ENCODE measurements at regions not wholly inside any gene's neighbourhood (a gene's known extent, or its start where the extent isn't known, plus 50 kb on each side); places are given as distances from the start of the nearest gene placed in this dataset.

DNA sequence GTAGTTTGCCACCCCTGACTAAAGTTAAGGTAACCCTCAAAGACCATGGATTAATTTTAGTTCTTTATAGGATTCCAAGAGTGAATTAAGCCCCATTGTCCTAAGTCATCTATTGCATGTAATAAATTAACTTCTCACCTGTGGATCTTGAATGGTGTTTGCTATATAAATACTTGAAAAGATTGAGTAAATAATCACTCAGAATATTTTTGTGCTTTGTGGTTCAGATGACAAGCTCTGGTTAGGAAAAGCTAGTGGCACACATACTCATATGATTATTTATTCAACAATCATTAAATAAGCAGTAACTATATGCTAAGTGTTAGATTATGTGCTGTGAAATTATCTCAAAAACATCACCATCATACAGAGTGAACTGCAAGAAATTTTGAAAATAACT is 203.2 kb downstream of the OGFRL1 start:
- no peaks in the 10 kb centered on the region for H3K9me2 ChIP-seq (replicated peaks; ENCODE audit: low read depth, low read length)
- H4K20me1 ChIP-seq (ENCODE audit: insufficient read depth, low read length, poor library complexity, severe bottlenecking), result no peaks in the 10 kb centered on the region
- TF ChIP-seq EZH2phosphoT487 (IDR thresholded peaks at IDR 0.05; ENCODE audit: borderline replicate concordance), result no peak
- TF ChIP-seq, protein P1, sequence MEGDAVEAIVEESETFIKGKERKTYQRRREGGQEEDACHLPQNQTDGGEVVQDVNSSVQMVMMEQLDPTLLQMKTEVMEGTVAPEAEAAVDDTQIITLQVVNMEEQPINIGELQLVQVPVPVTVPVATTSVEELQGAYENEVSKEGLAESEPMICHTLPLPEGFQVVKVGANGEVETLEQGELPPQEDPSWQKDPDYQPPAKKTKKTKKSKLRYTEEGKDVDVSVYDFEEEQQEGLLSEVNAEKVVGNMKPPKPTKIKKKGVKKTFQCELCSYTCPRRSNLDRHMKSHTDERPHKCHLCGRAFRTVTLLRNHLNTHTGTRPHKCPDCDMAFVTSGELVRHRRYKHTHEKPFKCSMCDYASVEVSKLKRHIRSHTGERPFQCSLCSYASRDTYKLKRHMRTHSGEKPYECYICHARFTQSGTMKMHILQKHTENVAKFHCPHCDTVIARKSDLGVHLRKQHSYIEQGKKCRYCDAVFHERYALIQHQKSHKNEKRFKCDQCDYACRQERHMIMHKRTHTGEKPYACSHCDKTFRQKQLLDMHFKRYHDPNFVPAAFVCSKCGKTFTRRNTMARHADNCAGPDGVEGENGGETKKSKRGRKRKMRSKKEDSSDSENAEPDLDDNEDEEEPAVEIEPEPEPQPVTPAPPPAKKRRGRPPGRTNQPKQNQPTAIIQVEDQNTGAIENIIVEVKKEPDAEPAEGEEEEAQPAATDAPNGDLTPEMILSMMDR (conservative IDR thresholded peaks at IDR 0.05; ENCODE audit: low read length), result no peak
- H2AFZ ChIP-seq (ENCODE audit: low read length), result no peak overlapping the region
- peaks cover 10% of the 10 kb centered on the region for H3K4me1 ChIP-seq (ENCODE audit: insufficient read depth, low read length, poor library complexity, severe bottlenecking)
- H3K4me2 ChIP-seq (ENCODE audit: low read depth, low read length, poor library complexity, severe bottlenecking), result no peak overlapping the region
- no peaks in the 10 kb centered on the region for H3K36me3 ChIP-seq (ENCODE audit: insufficient read depth, low read length)
- H3K9me3 ChIP-seq (ENCODE audit: insufficient read depth, low read depth, low read length), result no peaks in the 10 kb centered on the region
- no peak overlapping the region for H3K4me3 ChIP-seq (ENCODE audit: low read length, poor library complexity, severe bottlenecking)
- no peaks in the 10 kb centered on the region for H3K27me3 ChIP-seq (ENCODE audit: insufficient read depth, low read length, poor library complexity, severe bottlenecking)
- H3K79me2 ChIP-seq (ENCODE audit: insufficient read depth, low read length), result no peaks in the 10 kb centered on the region
- no peak overlapping the region for H3K9ac ChIP-seq (ENCODE audit: low read depth, low read length, poor library complexity, severe bottlenecking)
- no peaks in the 10 kb centered on the region for H3F3A ChIP-seq (ENCODE audit: low read depth)

DNA sequence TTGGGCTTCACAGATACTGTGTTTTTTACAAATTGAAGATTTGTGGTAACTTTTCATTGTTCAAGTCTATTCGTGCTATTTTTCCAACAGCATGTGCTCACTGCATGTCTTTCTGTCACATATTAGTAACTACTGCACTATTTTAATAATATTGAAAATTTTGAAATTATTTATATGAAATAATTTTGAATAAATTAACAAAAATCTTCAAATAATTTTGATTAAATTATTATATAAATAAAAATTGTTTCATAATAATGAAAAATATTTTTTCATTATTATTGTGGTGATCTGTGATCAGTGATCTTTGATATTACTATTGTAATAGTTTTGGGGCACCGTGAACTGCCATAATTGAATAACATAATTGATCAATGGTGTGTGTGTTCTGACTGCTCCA is 204.1 kb downstream of the OGFRL1 start:
- Histone ChIP-seq H3K79me2 (ENCODE audit: insufficient read depth, low read length) (no peaks in the 10 kb centered on the region), H3K4me1 (ENCODE audit: insufficient read depth, low read length, poor library complexity, severe bottlenecking) (peaks cover 10% of the 10 kb centered on the region), H3K36me3 (ENCODE audit: insufficient read depth, low read length) (no peaks in the 10 kb centered on the region), H2AFZ (ENCODE audit: low read length) (no peak overlapping the region), H3K9me2 (replicated peaks; ENCODE audit: low read depth, low read length) (no peaks in the 10 kb centered on the region), H3K27me3 (ENCODE audit: insufficient read depth, low read length, poor library complexity, severe bottlenecking) (no peaks in the 10 kb centered on the region), H3K9ac (ENCODE audit: low read depth, low read length, poor library complexity, severe bottlenecking) (no peak overlapping the region), H3K9me3 (ENCODE audit: insufficient read depth, low read depth, low read length) (no peaks in the 10 kb centered on the region), H3K4me3 (ENCODE audit: low read length, poor library complexity, severe bottlenecking) (no peak overlapping the region), H3K4me2 (ENCODE audit: low read depth, low read length, poor library complexity, severe bottlenecking) (no peak overlapping the region), H3F3A (ENCODE audit: low read depth) (no peaks in the 10 kb centered on the region), H4K20me1 (ENCODE audit: insufficient read depth, low read length, poor library complexity, severe bottlenecking) (no peaks in the 10 kb centered on the region)
- TF ChIP-seq EZH2phosphoT487 (IDR thresholded peaks at IDR 0.05; ENCODE audit: borderline replicate concordance), result no peak
- TF ChIP-seq, protein P1 (conservative IDR thresholded peaks at IDR 0.05; ENCODE audit: low read length), result no peak

DNA sequence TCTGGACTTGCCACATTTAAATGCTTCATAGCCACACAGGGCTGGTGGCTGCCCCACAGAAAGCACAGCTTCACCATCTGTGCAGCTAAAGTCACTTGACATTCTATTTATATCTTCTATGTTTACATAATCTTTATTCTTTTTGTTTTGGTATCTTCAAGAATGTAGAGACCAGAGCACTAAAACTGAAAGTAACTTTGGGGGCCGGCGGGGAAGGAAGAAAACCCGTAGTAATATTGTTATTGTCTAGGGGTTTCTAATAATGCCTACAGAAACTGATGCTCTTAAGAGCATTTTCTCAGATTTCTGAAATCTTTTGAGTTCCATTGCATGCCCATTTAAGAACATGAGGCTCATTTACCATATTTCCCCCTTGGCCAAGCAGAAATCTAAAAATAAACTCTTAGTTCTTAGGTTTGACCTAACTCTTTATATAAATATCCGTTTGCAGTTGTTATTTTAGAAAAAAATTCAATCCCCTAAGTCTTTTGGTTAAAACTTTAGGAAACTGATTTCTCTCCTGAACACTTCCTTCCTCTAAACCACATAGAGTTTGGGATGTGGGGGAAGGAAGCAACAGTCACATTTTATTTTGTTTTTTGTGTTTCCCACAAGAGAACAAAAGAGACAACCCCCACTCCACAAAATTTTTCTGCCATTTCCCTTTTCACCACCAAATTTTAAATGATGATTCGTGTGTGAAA is 207.6 kb downstream of the OGFRL1 start:
- Histone ChIP-seq H3K9me3 (ENCODE audit: insufficient read depth, low read depth, low read length) (no peaks in the 10 kb centered on the region), H3K9ac (ENCODE audit: low read depth, low read length, poor library complexity, severe bottlenecking) (no peak overlapping the region), H2AFZ (ENCODE audit: low read length) (0 out of 2 replicates have a peak overlapping the region, but pooled peaks have one; percentile 35), H3K9me2 (replicated peaks; ENCODE audit: low read depth, low read length) (no peaks in the 10 kb centered on the region), H4K20me1 (ENCODE audit: insufficient read depth, low read length, poor library complexity, severe bottlenecking) (no peaks in the 10 kb centered on the region), H3K79me2 (ENCODE audit: insufficient read depth, low read length) (no peaks in the 10 kb centered on the region), H3F3A (ENCODE audit: low read depth) (no peaks in the 10 kb centered on the region), H3K4me2 (ENCODE audit: low read depth, low read length, poor library complexity, severe bottlenecking) (peak overlapping the region; percentile 48), H3K36me3 (ENCODE audit: insufficient read depth, low read length) (no peaks in the 10 kb centered on the region), H3K27me3 (ENCODE audit: insufficient read depth, low read length, poor library complexity, severe bottlenecking) (no peaks in the 10 kb centered on the region), H3K4me1 (ENCODE audit: insufficient read depth, low read length, poor library complexity, severe bottlenecking) (peaks cover 10% of the 10 kb centered on the region), H3K4me3 (ENCODE audit: low read length, poor library complexity, severe bottlenecking) (peak overlapping the region; percentile 20)
- TF ChIP-seq, protein P1 (conservative IDR thresholded peaks at IDR 0.05; ENCODE audit: low read length), result no peak
- TF ChIP-seq EZH2phosphoT487 (IDR thresholded peaks at IDR 0.05; ENCODE audit: borderline replicate concordance), result no peak

All from Loucy (cell line).